ENCODE measurements at regions not wholly inside any gene's neighbourhood (a gene's known extent, or its start where the extent isn't known, plus 50 kb on each side); places are given as distances from the start of the nearest gene placed in this dataset.

DNA sequence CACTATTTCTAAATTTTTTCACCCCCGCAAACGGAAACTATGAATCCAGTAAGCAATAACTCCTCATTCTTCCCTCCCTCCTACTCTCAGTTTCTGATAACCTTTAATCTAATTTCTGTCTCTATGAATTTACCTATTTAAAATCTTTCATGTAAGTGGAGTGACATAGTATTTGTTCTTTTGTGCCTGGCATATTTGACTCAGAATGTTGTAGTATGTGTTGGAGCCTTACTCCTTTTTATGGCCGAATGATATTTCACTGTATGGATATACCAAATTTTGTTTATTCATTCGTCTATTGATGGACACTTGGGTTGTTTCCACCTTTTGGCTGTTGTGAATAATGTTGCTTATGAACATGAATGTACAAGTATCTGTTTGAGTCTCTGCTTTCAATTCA, 61.1 kb upstream of the C1GALT1C1 start:
- no peak for DNase-seq

DNA sequence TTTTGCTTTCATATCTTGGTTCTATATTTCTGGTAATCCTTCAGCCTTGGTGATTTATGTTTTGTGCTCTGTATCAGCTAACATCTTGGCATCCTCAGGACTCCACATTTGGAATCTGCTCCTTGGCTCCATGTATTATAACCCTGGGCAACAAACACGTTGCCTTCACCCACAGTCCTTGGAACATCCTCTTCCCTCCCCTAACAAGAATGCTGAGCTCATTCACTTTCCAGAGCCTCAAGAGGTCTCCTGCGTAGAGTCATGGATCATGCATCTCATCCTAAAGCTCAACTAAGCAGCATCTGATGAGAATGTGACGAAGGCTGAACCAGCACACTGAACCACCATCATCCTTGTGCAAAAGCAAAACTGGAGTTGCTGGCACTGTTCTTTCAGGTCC, 60.5 kb upstream of the C1GALT1C1 start:
- DNase-seq = no peak

DNA sequence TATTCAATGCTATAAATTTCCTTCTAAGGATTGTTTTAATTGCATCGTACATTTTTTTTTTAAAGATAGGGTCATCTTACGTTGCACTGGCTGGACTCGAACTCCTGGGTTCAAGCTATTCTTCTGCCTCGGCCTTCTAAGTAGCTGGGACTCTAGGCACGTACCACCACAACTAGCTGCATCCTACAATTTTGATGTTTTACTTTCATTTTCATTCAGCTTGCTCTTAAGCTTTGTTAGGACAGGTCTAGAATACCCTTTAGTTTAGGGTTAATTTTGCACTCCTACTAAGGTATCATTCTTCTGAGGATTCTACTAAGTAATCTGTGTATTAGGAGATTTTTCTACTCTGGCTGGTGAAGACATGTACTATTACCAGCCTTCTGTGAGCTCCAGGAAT, 50.2 kb upstream of the C1GALT1C1 start:
- DNase-seq = no peak
